GM13977 (cell line): ENCODE measurements at regions not wholly inside any gene's neighbourhood (a gene's known extent, or its start where the extent isn't known, plus 50 kb on each side); places are given as distances from the start of the nearest gene placed in this dataset.
A peak's percentile ranks its signal among the peaks of the same experiment; 100 is the strongest.

Experiments
- DNase-seq: peaks from one replicate; pipeline ENCODE4 v3.0.0; 2012; ENCODE audit warnings: low spot score
- in situ Hi-C: fragments of 300-500 bp; cut with MboI; formaldehyde crosslinking; loops from one replicate; pipeline ENCODE4 v1.12.0; 2022; ENCODE audit warnings: low sequenced_read_pairs, low pct_unique_long_range_greater_than_20kb, mixed read lengths, inconsistent platforms; ENCODE audit not compliant: unreplicated experiment
- TF ChIP-seq, protein P1 (sequence below): IDR thresholded peaks from 2 replicates; pipeline ENCODE4 v1.5.1; 2012; ENCODE audit warnings: mild to moderate bottlenecking, control low read depth; ENCODE audit not compliant: insufficient read depth; ENCODE audit errors: extremely low read depth, missing control alignments

DNA sequence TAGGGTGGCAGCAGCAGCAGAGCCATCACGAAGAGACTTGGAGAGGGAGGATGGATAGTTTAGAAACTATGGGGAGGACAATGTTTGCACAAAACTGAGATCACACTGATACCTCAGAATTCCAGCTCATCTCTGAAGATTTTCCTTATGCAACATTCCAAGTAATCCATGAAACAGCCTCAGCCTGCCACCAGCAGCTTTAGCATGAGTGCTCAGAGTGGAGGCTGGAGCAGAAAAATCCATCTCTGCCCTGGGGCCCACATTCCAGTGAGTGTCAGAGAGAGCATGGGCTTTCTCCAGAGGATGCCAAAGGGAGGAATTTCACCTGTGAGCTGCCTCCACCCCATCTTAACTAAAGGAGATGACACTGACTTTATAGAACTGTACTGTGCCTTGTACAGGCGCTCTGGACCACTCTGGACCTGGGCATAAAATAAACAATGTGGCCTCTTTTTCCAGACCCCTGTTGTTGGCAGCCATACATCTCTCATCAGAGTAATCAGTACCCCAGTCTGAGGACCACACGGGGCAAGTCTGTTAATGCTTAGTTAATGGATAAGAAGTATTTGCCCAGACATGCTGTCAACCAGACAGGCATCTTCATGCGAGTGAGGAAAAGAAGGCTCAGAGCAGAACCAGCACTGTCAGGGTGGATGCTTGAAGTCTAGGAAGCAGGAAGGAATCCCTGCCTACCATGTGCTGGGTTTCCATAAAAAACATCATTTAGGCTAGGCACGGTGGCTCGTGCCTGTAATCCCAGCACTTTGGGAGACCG is 440.9 kb downstream of the ENC1 start:
- in situ Hi-C loops: no loop called here
- DNase-seq: no peak
- TF ChIP-seq, protein P1, sequence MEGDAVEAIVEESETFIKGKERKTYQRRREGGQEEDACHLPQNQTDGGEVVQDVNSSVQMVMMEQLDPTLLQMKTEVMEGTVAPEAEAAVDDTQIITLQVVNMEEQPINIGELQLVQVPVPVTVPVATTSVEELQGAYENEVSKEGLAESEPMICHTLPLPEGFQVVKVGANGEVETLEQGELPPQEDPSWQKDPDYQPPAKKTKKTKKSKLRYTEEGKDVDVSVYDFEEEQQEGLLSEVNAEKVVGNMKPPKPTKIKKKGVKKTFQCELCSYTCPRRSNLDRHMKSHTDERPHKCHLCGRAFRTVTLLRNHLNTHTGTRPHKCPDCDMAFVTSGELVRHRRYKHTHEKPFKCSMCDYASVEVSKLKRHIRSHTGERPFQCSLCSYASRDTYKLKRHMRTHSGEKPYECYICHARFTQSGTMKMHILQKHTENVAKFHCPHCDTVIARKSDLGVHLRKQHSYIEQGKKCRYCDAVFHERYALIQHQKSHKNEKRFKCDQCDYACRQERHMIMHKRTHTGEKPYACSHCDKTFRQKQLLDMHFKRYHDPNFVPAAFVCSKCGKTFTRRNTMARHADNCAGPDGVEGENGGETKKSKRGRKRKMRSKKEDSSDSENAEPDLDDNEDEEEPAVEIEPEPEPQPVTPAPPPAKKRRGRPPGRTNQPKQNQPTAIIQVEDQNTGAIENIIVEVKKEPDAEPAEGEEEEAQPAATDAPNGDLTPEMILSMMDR: no peak

DNA sequence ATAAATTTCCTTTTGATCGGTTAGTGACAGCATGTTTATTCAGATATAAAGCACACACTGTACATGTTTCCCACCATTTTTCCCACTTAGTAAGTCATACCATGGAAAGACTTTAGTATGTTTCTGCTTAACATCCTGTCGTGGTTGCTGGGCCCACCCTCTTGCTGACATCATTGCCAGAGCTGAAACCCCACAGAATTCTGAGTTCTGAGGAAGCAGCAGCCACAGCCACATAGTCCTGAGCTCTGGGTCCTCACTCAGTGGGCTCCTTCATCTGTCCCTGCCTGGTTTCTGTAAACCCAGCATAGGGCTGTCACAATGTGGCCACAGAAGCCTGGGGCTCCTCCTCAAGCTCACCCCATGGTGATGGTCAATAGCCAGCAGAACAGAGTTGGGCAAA is 441.5 kb downstream of the ENC1 start:
- TF ChIP-seq, protein P1: no peak
- in situ Hi-C loops: no loop called here
- DNase-seq: no peak

- TF ChIP-seq, protein P1: no peak
- no peak for DNase-seq
- in situ Hi-C loops: no loop called here
Measured at GRCh38 chr5:74198156-74198555, 442.4 kb downstream of the ENC1 start.

DNA sequence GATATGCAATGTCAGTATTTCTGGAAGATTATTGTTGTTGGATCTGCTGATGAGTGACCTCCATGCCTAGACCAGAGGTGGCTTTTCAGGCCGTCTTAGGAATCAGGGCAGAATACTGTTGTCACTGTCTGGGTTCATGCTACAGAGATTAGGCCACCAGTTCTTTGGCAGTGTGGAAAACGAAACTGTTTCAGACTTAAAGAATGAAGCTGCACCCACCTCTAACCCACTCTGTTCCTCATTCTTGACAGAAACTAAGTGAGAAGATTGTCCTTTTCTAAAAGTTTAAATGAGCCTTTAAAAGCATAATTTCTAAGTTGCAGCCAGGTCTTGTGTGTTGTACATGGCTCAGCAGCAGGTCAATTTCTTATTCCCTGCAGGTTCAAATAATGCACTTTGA is 444.3 kb downstream of the ENC1 start:
- TF ChIP-seq, protein P1: no peak
- peak; percentile 21 for DNase-seq
- in situ Hi-C loops: no loop called here

- TF ChIP-seq, protein P1: no peak
- in situ Hi-C loops: no loop called here
- DNase-seq: no peak
Measured at GRCh38 chr5:74194196-74194595, 446.3 kb downstream of the ENC1 start.

- TF ChIP-seq, protein P1: no peak
- in situ Hi-C loops: no loop called here
- no peak for DNase-seq
Measured at GRCh38 chr5:74192606-74193299, 447.8 kb downstream of the ENC1 start.
